Limb (tissue), 2 donors: ENCODE measurements at regions not wholly inside any gene's neighbourhood (a gene's known extent, or its start where the extent isn't known, plus 50 kb on each side); places are given as distances from the start of the nearest gene placed in this dataset.

Experiments
- DNase-seq, 2 donors: peaks; one replicate each; pipeline ENCODE4 v3.0.0-alpha.2; 2016; ENCODE audit errors: extremely low spot score in 2 of 2

- DNase-seq: no peak
Measured at GRCh38 chr2:221312634-221313033, 259.5 kb downstream of the EPHA4 start.

- no peak for DNase-seq
Measured at GRCh38 chr2:221314786-221315185, 257.3 kb downstream of the EPHA4 start.

DNA sequence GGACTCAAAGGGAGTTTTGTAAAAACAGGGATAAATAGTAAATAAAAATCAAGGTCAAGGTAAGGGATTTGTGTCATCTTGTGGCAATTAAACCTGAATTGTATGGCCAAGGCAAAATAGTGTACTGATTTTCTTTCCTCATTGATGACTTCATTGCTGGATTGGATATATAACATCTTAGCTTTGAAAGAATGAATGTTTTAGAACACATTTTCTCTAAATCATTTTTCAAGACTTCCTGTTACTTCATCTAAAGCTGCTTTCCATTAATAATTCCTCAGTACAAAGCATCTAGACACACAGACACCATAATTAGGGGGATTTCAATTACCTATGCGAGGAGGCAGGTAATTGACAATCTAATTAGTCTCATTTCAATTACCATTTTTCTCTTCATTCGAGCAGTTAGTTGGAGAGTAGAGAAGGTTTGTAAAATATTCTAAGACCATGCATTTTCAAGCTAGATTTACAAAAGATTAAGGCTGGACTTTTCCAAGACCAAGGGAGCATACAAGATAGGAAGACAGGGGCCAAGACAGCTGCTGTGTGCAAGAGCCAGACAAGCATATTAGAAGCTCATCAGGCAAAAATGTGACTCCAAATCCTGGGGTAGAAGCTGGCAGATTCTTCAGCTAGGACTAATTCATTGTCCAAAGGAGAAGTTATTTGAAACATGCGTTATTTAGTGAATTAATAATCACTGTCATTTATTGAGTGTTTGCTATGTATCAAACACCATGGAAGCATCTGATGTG, 253.6 kb downstream of the EPHA4 start:
- no peak for DNase-seq

DNA sequence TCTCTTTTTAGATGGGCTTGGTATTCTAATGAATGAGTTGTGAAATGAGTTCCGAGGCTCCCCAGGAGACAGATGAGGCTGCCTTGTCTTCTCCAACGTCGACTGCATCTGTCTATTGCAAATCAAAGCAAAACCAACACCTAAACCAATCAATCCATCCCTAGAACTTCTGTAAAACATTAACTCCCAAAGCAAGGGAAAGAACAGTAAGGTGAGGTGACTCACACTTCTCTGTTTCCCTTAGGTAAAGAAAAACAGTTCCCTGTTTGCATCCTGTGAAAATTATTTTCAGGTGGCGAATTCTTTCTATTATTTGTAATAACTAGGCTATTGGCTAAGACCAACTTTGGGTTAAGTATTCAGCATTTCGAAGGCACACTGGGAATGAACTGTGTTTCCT, 249.4 kb downstream of the EPHA4 start:
- no peak for DNase-seq

- DNase-seq: no peak
Measured at GRCh38 chr2:221323513-221323912, 248.6 kb downstream of the EPHA4 start.

DNA sequence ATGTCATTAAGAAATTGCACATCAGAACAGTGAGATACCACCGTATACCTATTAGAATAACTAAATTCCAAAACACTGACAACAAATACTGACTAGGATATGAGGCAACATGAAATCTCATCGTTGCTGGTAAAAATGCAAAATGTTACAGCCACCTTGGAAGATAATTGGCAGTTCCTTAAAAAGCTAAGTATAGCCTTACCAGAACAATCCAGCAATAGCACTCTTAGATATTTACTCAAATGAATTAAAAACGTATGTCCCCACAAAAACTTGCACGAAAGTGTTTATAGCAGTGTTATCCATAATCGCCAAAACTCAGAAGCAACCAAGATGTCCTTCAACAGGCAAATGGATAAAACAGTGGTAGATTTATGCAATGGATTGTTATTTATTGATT, 241.7 kb downstream of the EPHA4 start:
- DNase-seq: no peak

DNA sequence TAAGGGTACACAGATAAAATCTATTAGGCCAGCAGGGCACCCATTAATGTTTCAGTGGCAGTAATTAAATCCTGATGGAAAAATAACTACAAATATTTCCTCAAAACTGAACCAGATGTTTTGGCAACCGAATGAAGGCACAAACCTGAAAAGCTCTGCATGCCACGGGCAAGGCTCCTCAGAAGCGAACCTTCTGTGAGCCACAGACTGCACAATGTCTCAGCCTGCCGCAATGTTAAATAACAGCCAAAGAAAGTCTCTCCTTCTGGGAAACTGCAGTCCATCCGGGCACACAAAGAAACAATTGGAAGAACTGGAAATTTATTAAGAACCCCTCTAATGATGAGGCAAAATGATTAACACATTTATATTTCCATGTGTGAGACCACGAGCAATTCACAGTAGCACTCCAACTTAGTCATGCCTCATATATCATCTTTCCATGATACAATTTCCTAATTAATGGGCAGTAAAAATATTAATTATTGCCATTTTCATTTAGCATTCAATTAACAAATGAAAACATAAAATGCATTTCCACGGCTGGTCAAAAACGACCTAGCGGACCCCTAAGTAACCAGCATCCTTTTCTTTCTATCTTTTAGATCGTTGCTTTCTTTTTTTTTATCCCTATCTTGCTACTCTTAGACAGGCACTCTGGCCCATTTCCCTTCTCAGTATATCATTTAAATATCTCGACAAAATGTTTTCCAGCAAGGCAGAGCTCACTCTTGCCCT, 237.5 kb downstream of the EPHA4 start:
- DNase-seq: peak in 1 of 2 donors; percentile 24

DNA sequence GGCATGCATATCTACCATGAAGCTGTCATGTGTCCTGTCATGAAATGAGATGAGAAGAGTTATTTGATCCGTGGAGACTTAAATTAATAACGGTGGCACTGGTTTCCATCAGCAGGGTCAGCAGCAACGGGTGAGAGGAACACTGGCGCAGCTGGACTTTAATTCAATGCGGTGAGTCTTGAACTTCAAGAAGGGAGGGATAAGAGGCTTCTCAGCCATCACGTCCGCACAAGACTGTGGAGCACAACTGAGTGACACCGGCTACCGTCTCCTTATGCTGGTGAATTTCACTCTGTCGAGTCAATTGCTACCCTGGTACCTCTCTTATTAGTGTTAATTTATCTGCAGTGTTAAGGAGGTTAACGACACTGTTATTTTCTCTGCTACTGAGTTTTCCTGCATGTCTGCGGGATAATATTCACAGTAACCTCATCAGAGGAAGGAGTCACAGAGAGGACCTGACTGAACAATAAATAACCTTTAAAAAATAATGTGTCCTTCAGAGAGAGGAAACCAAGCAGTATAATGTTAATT, 236.8 kb downstream of the EPHA4 start:
- DNase-seq: no peak

DNA sequence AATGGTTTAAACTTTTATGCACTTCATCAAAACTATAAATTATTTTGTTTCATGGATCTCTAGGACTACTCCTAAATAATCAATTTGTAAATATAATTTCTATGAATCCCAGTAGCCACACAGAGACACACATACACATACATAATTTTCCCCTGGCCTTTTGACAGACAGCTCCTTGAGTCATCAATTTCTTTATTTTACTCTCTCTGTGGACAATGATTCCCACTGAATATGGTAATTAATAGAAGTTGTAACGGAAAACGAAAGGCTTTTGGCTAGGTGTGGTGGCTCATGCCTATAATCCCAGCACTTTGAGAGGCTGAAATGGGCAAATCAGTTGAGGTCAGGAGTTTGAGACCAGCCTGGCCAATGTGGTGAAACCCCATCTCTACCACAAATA, 235.1 kb downstream of the EPHA4 start:
- no peak for DNase-seq

- no peak for DNase-seq
Measured at GRCh38 chr2:221337957-221338685, 234.0 kb downstream of the EPHA4 start.

DNA sequence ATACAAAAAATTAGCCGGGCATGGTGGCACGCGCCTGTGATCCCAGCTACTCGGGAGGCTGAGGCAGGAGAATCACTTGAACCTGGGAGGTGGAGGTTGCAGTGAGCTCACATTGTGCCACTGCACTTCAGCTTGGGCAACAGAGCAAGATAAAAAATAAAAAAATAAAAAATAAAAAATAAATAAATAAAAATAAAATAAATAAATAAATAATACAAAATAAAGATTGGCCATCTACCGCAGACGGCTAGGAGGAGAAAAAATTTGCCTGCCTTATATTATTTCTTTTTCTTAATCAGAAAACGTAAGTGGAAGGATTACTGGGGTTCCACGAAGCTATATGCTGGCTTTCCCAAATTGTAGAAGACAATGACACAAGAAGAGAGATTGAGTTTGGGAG, 229.7 kb downstream of the EPHA4 start:
- DNase-seq: no peak

DNA sequence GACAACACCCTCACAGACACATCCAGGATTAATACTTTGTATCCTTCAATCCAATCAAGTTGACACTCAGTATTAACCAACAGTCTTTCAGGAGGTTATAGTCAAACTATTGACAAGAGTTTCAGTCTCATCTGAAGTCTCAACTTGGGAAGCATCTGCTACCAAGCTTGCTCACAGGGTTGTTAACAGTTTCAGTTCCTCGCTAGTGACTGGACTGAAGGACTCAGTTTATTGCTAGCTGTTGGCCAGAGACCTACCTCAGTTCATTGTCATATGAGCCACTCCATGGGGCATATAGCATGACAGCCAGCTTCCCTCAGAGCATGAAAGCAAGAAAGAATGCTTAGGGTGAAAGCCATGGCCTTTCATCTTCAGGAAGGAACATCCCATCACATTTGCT, 228.6 kb downstream of the EPHA4 start:
- no peak for DNase-seq

GRCh38 chr2:221345516-221345915, 226.6 kb downstream of the EPHA4 start:
- DNase-seq: no peak

GRCh38 chr2:221346411-221346810, 225.7 kb downstream of the EPHA4 start:
- no peak for DNase-seq

GRCh38 chr2:221347471-221347870, 224.6 kb downstream of the EPHA4 start:
- no peak for DNase-seq

DNA sequence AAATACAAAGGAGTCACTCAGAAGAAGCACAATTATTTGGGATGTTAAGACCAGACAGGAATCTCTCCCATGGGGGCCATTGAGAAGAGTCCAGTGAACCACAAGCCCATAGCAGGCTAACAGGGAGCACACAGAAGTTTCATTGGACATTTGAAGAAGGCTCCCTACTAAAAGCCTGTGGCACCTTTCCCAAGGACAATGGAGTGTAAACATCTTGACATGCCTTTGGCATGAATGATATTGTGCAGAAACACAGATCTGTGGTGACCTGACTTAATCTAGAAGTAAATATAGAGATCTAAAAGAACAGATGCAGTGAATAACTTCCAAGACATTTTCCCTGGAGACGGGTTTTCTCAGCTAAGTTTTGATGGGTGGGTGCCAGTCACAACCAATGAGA, 221.5 kb downstream of the EPHA4 start:
- DNase-seq: no peak

DNA sequence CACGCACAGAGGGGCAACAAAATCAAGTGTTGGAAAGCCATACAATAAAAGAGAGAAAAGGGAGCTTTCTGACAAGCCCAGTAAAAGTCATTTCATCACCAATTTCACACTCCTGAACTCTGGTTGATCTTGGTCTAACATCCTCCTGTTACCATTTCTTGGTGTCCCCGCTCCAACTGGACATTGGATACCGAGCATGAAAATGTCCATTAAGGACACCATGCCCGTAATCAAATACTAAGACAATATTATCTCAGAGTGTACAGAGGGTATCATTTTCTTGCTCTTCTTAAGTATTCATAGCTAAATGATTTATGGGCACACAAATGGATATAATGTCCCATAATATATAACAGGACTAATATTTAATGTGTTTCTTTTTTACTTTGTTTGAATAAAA, 218.9 kb downstream of the EPHA4 start:
- no peak for DNase-seq

GRCh38 chr2:221360312-221360711, 211.8 kb downstream of the EPHA4 start:
- DNase-seq: no peak

DNA sequence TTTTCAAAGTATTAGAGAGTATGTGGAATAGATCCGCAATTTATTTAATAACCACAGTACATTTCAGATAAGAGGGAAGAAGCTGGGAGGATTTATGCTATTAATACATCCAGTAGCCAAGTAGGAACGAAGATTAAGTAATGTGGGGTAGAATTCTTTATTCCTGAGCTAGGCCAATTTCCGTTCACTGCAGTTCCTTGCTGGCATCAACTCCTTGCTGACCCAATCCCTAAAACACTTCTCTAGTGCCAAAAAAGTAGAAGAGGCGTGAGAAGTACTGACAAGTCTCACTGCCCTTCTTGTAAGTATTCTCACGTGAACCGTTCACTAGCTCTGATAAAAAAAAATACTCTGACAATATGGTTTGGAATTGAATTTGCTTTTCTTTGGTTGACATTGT, 211.4 kb downstream of the EPHA4 start:
- DNase-seq: no peak

- no peak for DNase-seq
Measured at GRCh38 chr2:221361633-221362032, 210.5 kb downstream of the EPHA4 start.

DNA sequence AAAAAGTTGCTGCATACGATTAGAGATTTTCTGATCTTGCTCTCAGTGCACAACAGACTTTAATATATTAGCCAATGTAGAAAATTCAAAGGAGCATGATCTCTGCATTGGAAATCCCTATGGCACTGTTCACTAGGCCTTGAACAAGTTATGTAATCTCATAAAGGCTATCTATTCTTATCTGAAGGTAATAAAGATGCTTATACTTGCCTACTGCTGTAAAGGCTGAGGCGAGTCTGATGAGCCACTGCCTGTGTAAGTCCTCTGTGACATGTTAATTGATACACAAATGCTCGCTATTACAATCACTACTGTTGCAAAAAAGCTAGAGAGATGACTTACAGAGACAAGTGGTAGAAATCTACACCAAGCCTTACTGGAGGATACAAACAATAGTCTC, 207.4 kb downstream of the EPHA4 start:
- no peak for DNase-seq
